ENCODE measurements at regions not wholly inside any gene's neighbourhood (a gene's known extent, or its start where the extent isn't known, plus 50 kb on each side); places are given as distances from the start of the nearest gene placed in this dataset.

GRCh38 chr9:88750832-88751360 is 215.9 kb downstream of the NXNL2 start:
- intact Hi-C loops (cut with micrococcal nuclease; ENCODE audit: unreplicated experiment), result no loop called here
- Histone ChIP-seq H3K79me2 (ENCODE audit: insufficient read depth, low read length) (no peaks in the 10 kb centered on the region), H3K4me2 (ENCODE audit: low read depth, low read length) (no peak overlapping the region), H3K9me3 (ENCODE audit: low read length) (no peaks in the 10 kb centered on the region), H3K4me1 (ENCODE audit: insufficient read depth, low read length) (no peaks in the 10 kb centered on the region), H3K4me3 (replicated peaks in 1 of 3; ENCODE audit: insufficient read depth in 1 of 3, low read depth in 2 of 3, low read length in 3 of 3) (no peak overlapping the region), H2AFZ (ENCODE audit: low read length) (no peak overlapping the region), H3K27ac (ENCODE audit: extremely low read length, insufficient read depth, low read length) (no peak overlapping the region), H3K27me3 (ENCODE audit: control insufficient read depth in 1 of 2, insufficient read depth in 2 of 2, low read length in 2 of 2) (peaks cover 6 to 9% of the 10 kb centered on the region in 2 experiments; a peak in 3 of 5 replicates), H4K20me1 (ENCODE audit: insufficient read depth, low read length) (no peaks in the 10 kb centered on the region), H3K9ac (ENCODE audit: insufficient read depth, low read depth, low read length) (no peak overlapping the region), H3K36me3 (replicated peaks in 1 of 2; ENCODE audit: control insufficient read depth in 1 of 2, insufficient read depth in 2 of 2, low read length in 2 of 2) (no peaks in the 10 kb centered on the region)
- no TSS peak for BruUV-seq (replicated peaks)
- no peak for DNase-seq (ENCODE audit: low spot score)
- peak; percentile 9; the same call in 1 of the 2 replicates for TF ChIP-seq RFX1 (IDR thresholded peaks at IDR 0.05)
- no peak for TF ChIP-seq ZFYVE20 (CRISPR knock-in tag; IDR thresholded peaks at IDR 0.05; ENCODE audit: borderline replicate concordance, low read depth)
- ChIA-PET POLR2A (no interaction called here), CTCF (ENCODE audit: low intra/inter-chr PET ratio, low total read pairs) (no interaction called here)
- WGBS (ENCODE audit: low lambda C conversion rate), result 7% methylated on average over 3 of the region's 3 CpGs
- in situ Hi-C loops (cut with HindIII; ENCODE audit: extremely low pct_ligation_motif_present, low pct_unique_long_range_greater_than_20kb), result no loop called here
- no peak for ATAC-seq
- FAIRE-seq, result no peak

- H3K36me3 ChIP-seq (replicated peaks in 1 of 2; ENCODE audit: control insufficient read depth in 1 of 2, insufficient read depth in 2 of 2, low read length in 2 of 2), result no peaks in the 10 kb centered on the region
- H3K9ac ChIP-seq (ENCODE audit: insufficient read depth, low read depth, low read length), result no peak overlapping the region
- H3K4me1 ChIP-seq (ENCODE audit: insufficient read depth, low read length), result no peaks in the 10 kb centered on the region
- no peaks in the 10 kb centered on the region for H3K9me3 ChIP-seq (ENCODE audit: low read length)
- 7% methylated on average over 2 of the region's 8 CpGs for WGBS (ENCODE audit: low lambda C conversion rate)
- H3K27me3 ChIP-seq (ENCODE audit: control insufficient read depth in 1 of 2, insufficient read depth in 2 of 2, low read length in 2 of 2), result peaks cover 6 to 9% of the 10 kb centered on the region in 2 experiments; a peak in 3 of 5 replicates
- H3K79me2 ChIP-seq (ENCODE audit: insufficient read depth, low read length), result no peaks in the 10 kb centered on the region
- ChIA-PET CTCF (ENCODE audit: low intra/inter-chr PET ratio, low total read pairs) (no interaction called here), POLR2A (no interaction called here)
- ATAC-seq, result no peak
- no peak for DNase-seq (ENCODE audit: low spot score)
- no peak overlapping the region for H3K4me3 ChIP-seq (replicated peaks in 1 of 3; ENCODE audit: insufficient read depth in 1 of 3, low read depth in 2 of 3, low read length in 3 of 3)
- intact Hi-C loops (cut with micrococcal nuclease; ENCODE audit: unreplicated experiment) (no loop called here), in situ Hi-C loops (cut with HindIII; ENCODE audit: extremely low pct_ligation_motif_present, low pct_unique_long_range_greater_than_20kb) (no loop called here)
- H2AFZ ChIP-seq (ENCODE audit: low read length), result no peak overlapping the region
- H3K27ac ChIP-seq (ENCODE audit: extremely low read length, insufficient read depth, low read length), result no peak overlapping the region
- no peaks in the 10 kb centered on the region for H4K20me1 ChIP-seq (ENCODE audit: insufficient read depth, low read length)
- FAIRE-seq, result no peak
- no peak overlapping the region for H3K4me2 ChIP-seq (ENCODE audit: low read depth, low read length)
- BruUV-seq (replicated peaks), result no TSS peak
- no peak for TF ChIP-seq PATZ1 (CRISPR knock-in tag; IDR thresholded peaks at IDR 0.05)
- no peak for TF ChIP-seq ZBTB2 (CRISPR knock-in tag; IDR thresholded peaks at IDR 0.05; ENCODE audit: low read depth)
- no peak for TF ChIP-seq NAIF1 (CRISPR knock-in tag; IDR thresholded peaks at IDR 0.05; ENCODE audit: borderline replicate concordance)
- TF ChIP-seq ZC3H4 (CRISPR knock-in tag; IDR thresholded peaks at IDR 0.05; ENCODE audit: borderline replicate concordance), result no peak
- no peak for TF ChIP-seq GMEB1 (CRISPR knock-in tag; IDR thresholded peaks at IDR 0.05; ENCODE audit: borderline replicate concordance)
- no peak for TF ChIP-seq SYNCRIP (IDR thresholded peaks at IDR 0.05; ENCODE audit: insufficient read depth, low read depth, low read length)
- TF ChIP-seq PAX8 (CRISPR knock-in tag; IDR thresholded peaks at IDR 0.05; ENCODE audit: borderline replicate concordance), result no peak
- TF ChIP-seq LCORL (IDR thresholded peaks at IDR 0.05), result no peak
- no peak for TF ChIP-seq LCORL (CRISPR knock-in tag; IDR thresholded peaks at IDR 0.05)
- no peak for TF ChIP-seq U2AF2 (IDR thresholded peaks at IDR 0.05; ENCODE audit: low read depth, low read length)
- TF ChIP-seq ZNF644 (CRISPR knock-in tag; IDR thresholded peaks at IDR 0.05; ENCODE audit: low read depth), result no peak
- TF ChIP-seq THAP7 (CRISPR knock-in tag; IDR thresholded peaks at IDR 0.05), result no peak
Measured at GRCh38 chr9:88751781-88752180, 216.8 kb downstream of the NXNL2 start.
